Muscle of leg (tissue), 3 donors: ENCODE measurements at regions not wholly inside any gene's neighbourhood (a gene's known extent, or its start where the extent isn't known, plus 50 kb on each side); places are given as distances from the start of the nearest gene placed in this dataset.
"Not testable (repeated sequence)": the region's sequence is repeated elsewhere in the genome, so short reads cannot be mapped to it uniquely, and the experiment has no call there.

Experiments
- DNase-seq: peaks from one replicate; pipeline ENCODE4 v3.0.0; 2013
- H3K27ac ChIP-seq: one replicate; pipeline ENCODE4 v1.5.1; 2013; ENCODE audit warnings: mild to moderate bottlenecking, low read length, control low read depth
- H3K27me3 ChIP-seq: one replicate; pipeline ENCODE4 v1.6.1; 2013; ENCODE audit warnings: low read length; ENCODE audit not compliant: control insufficient read depth, insufficient read depth
- H3K36me3 ChIP-seq: one replicate; pipeline ENCODE4 v1.6.1; 2013; ENCODE audit warnings: low read length; ENCODE audit not compliant: control insufficient read depth, insufficient read depth
- H3K4me1 ChIP-seq: one replicate; pipeline ENCODE4 v1.6.1; 2013; ENCODE audit warnings: low read length; ENCODE audit not compliant: control insufficient read depth, insufficient read depth
- H3K4me3 ChIP-seq: one replicate; pipeline ENCODE4 v1.5.1; 2013; ENCODE audit warnings: low read length, control low read depth
- H3K9me3 ChIP-seq: replicated peaks from 2 replicates; pipeline ENCODE4 v1.6.1; 2013; ENCODE audit warnings: low read depth, low read length; ENCODE audit not compliant: control insufficient read depth
- WGBS: methylation state at CpG from one replicate; pipeline ENCODE4 v1.1.5; 2013; ENCODE audit warnings: missing lambda C conversion rate; ENCODE audit not compliant: insufficient coverage; 5-methylcytosine and 5-hydroxymethylcytosine counted together

- not testable (repeated sequence) for DNase-seq, H3K4me1 ChIP-seq, H3K9me3 ChIP-seq, H3K27ac ChIP-seq, H3K36me3 ChIP-seq, H3K27me3 ChIP-seq, H3K4me3 ChIP-seq
- WGBS = 29% methylated on average over 2 of the region's 2 CpGs
These were observed 1201.5 kb downstream of the FLRT2 start for GRCh38 chr14:86731427-86731826.

DNA sequence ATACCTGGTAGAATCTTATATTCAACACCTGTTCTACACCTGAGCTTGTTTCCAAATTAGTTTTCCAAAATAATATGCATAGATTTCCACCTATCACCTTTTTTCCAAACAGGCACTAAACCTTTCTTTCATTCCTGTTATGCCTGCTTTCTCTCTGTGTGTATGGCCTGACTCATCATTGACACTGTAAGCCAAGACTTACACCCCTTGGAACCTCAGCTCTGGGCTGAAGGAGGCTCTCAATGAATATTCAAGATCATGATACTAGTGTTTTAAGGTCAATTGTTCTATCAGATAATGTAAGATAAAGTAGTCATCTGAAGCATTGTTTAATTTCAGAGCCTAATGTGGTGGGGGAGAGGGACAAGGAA lies 1193.3 kb downstream of the FLRT2 start:
- Histone ChIP-seq H3K9me3 (no peaks in the 10 kb centered on the region), H3K4me1 (no peaks in the 10 kb centered on the region), H3K27ac (no peak overlapping the region), H3K36me3 (no peaks in the 10 kb centered on the region), H3K4me3 (no peak overlapping the region), H3K27me3 (no peaks in the 10 kb centered on the region)
- no peak for DNase-seq

- WGBS = no CpG with 5 or more reads among the region's 2 CpGs
- Histone ChIP-seq H3K9me3 (no peaks in the 10 kb centered on the region), H3K4me3 (no peak overlapping the region), H3K27me3 (no peaks in the 10 kb centered on the region), H3K36me3 (no peaks in the 10 kb centered on the region), H3K27ac (no peak overlapping the region), H3K4me1 (no peaks in the 10 kb centered on the region)
- DNase-seq = no peak
These were observed 1192.8 kb downstream of the FLRT2 start for GRCh38 chr14:86722612-86723253.

DNA sequence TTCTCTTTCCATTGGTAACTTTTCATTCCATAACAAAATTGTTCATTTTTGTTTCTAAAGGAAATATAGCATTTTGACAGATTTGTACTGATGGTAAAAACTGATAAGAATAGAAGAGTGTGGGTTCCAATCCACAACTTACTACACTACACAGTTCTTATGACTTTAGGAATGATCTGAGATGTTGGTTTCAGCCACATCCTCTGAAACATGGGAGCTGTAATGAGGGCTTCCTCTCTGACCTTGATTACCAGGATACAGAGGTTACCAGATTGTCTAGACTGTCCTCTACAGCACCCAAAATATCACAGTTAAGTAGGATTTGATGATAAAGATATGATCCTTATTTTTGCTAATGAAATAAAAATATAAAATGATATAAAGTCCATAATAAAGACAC lies 1184.6 kb downstream of the FLRT2 start:
- Histone ChIP-seq H3K4me3 (no peak overlapping the region), H3K36me3 (no peaks in the 10 kb centered on the region), H3K4me1 (no peaks in the 10 kb centered on the region), H3K27ac (no peak overlapping the region), H3K27me3 (no peaks in the 10 kb centered on the region), H3K9me3 (no peaks in the 10 kb centered on the region)
- DNase-seq = no peak

DNA sequence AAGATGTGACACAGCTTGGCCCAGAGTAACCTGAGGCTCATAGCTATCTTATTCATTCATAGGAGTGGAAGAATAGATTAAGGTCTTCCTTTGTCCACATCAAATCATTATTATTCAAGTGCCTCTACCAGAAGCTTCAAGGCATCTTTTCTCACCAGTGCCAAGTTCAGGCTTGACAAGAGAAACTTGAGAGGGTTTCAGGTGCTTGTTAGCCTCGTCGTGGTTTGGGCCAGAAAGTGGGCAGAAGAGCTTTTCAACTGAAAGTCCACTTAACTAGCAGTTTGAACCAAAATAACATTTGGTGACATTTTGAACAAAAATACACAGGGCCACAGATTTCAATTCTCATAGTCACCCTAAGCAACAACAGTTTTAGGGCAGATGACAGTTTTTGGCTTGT lies 1184.2 kb downstream of the FLRT2 start:
- H3K27ac ChIP-seq = no peak overlapping the region
- no peak for DNase-seq
- no peaks in the 10 kb centered on the region for H3K36me3 ChIP-seq
- no peaks in the 10 kb centered on the region for H3K27me3 ChIP-seq
- no peaks in the 10 kb centered on the region for H3K4me1 ChIP-seq
- no peak overlapping the region for H3K4me3 ChIP-seq
- H3K9me3 ChIP-seq = no peaks in the 10 kb centered on the region
- WGBS = 64% methylated on average over 2 of the region's 2 CpGs

- no peaks in the 10 kb centered on the region for H3K4me1 ChIP-seq
- WGBS = 83% methylated on average over 1 of the region's 4 CpGs
- no peaks in the 10 kb centered on the region for H3K9me3 ChIP-seq
- no peaks in the 10 kb centered on the region for H3K27me3 ChIP-seq
- no peak overlapping the region for H3K27ac ChIP-seq
- no peaks in the 10 kb centered on the region for H3K36me3 ChIP-seq
- H3K4me3 ChIP-seq = no peak overlapping the region
- no peak for DNase-seq
These were observed 1182.8 kb downstream of the FLRT2 start for GRCh38 chr14:86712727-86713126.

GRCh38 chr14:86712176-86712575 lies 1182.2 kb downstream of the FLRT2 start:
- WGBS = no CpG with 5 or more reads among the region's 1 CpG
- no peaks in the 10 kb centered on the region for H3K4me1 ChIP-seq

GRCh38 chr14:86708846-86709339 lies 1178.9 kb downstream of the FLRT2 start:
- H3K36me3 ChIP-seq = no peaks in the 10 kb centered on the region
- no peak for DNase-seq
- no peak overlapping the region for H3K4me3 ChIP-seq
- H3K9me3 ChIP-seq = no peaks in the 10 kb centered on the region
- no peaks in the 10 kb centered on the region for H3K27me3 ChIP-seq
- H3K27ac ChIP-seq = no peak overlapping the region
- no peaks in the 10 kb centered on the region for H3K4me1 ChIP-seq

More at GRCh38 chr14:86712176-86712575, 1182.2 kb downstream of the FLRT2 start:
- Histone ChIP-seq H3K4me3 (no peak overlapping the region), H3K27me3 (no peaks in the 10 kb centered on the region), H3K9me3 (no peaks in the 10 kb centered on the region), H3K36me3 (no peaks in the 10 kb centered on the region), H3K27ac (no peak overlapping the region)
- DNase-seq = no peak

- H3K9me3 ChIP-seq = no peaks in the 10 kb centered on the region
- H3K4me3 ChIP-seq = no peak overlapping the region
- DNase-seq = no peak
- H3K36me3 ChIP-seq = no peaks in the 10 kb centered on the region
- H3K27ac ChIP-seq = no peak overlapping the region
- H3K27me3 ChIP-seq = no peaks in the 10 kb centered on the region
- no peaks in the 10 kb centered on the region for H3K4me1 ChIP-seq
These were observed 1177.1 kb downstream of the FLRT2 start for GRCh38 chr14:86707071-86707470.

GRCh38 chr14:86683561-86683960 lies 1153.6 kb downstream of the FLRT2 start:
- Histone ChIP-seq H3K36me3 (no peaks in the 10 kb centered on the region), H3K27ac (no peak overlapping the region), H3K4me1 (no peaks in the 10 kb centered on the region), H3K9me3 (no peaks in the 10 kb centered on the region), H3K27me3 (no peaks in the 10 kb centered on the region), H3K4me3 (no peak overlapping the region)
- WGBS = no CpG with 5 or more reads among the region's 1 CpG
- DNase-seq = no peak

- Histone ChIP-seq H3K27me3 (no peaks in the 10 kb centered on the region), H3K27ac (no peak overlapping the region), H3K4me1 (no peaks in the 10 kb centered on the region), H3K9me3 (no peaks in the 10 kb centered on the region), H3K4me3 (no peak overlapping the region), H3K36me3 (no peaks in the 10 kb centered on the region)
- WGBS = 71% methylated on average over 2 of the region's 3 CpGs
- no peak for DNase-seq
These were observed 1145.1 kb downstream of the FLRT2 start for GRCh38 chr14:86675059-86675458.
